ENCODE measurements at regions not wholly inside any gene's neighbourhood (a gene's known extent, or its start where the extent isn't known, plus 50 kb on each side); places are given as distances from the start of the nearest gene placed in this dataset.
"Not testable (repeated sequence)": the region's sequence is repeated elsewhere in the genome, so short reads cannot be mapped to it uniquely, and the experiment has no call there.

DNA sequence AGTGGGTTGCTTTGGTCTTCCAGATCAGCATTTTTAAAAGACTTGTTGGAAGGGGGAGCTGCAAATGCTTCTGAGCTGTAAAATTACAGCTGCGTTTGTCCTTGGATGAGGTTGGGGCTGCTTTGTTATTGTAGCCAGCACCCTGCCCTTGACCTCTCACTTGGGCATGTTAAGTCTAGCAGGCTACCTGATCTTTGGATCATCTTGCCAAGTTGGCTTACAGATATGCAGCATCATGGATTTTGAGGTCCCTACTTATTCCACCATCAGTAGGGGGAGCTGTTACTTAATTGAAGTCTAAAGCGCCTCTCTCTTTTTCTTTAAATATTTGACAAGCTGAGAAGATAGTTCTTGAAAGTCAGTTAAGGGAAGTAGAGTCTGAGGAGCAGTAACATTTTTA is 793.0 kb downstream of the MCTP2 start:
- no peak for DNase-seq

DNA sequence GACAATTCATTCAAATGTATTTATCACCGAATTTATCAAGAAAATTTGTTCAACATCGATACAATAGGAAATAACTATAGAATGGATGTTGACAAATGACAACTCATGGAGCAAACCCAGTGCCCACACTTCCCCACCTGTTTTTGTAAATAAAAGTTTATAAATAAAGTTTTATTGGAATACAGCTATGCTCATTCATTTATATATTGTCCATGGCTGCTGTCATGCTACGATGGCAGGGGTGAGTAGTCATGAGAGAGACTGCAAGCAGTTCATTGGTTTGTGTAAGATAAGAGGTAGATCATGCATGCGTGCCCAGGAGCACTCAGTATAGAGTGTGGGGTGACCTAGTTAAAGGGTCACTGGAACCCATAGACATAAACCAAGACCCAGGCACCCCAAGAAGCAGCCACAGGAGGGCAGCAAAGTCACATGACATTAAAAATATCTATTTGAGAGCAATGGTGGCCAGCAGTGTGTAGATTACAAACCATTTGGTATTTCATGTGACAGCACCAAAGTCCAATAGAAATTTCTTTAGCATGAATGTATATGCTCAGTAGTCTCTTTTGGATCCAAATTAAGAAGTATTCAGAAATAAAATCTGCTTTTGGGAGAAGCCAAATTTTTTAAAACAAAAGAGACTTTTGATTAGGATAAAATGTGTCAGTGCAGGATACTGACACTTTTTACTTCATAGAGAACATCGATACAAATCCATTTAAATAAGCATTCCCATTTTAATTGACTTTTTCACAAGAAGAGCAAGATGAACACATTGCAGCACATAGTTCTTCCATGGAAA is 794.8 kb downstream of the MCTP2 start:
- peak in 1 of 2 experiments; percentile 0 for DNase-seq

DNA sequence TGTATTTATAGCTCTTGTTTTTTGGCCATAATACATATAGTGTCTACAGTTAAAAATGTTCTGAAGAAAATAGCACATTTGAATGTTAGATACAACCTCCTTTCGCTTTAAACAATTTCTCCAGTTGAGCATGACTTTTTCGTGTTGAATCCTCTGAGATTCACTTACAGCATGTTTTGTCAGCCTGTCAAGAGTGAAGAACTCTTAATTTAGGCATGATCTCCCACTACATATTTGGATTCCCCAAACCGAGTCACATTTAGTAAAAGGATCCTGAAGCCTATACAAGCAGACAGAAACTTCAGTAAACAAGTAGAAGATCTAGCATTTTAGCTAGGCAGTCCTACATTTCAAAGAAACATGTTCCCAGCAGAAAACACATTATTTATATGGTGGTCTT is 796.6 kb downstream of the MCTP2 start:
- DNase-seq = no peak

GRCh38 chr15:95032156-95032555 is 800.8 kb downstream of the MCTP2 start:
- no peak for DNase-seq

- DNase-seq = no peak
Observed at GRCh38 chr15:95035106-95035505, 803.7 kb downstream of the MCTP2 start.

DNA sequence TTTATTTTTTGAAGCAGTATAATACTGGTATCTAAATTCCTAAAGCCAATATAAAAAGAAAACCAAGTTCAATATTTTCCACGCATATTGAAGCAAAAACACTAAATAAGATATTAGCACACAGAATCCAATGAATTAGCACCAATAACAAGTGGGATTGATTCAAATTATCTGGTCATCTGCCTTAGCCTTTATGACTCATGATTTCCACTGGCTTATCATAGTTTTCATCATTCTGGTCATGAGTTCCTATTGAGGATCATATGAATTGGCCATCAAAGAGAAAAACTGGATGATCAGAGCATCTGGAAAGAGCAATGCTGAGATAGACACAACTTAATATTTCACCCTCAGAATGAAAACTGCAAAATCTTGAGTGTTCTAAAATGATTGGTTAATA is 809.9 kb downstream of the MCTP2 start:
- DNase-seq = no peak

DNA sequence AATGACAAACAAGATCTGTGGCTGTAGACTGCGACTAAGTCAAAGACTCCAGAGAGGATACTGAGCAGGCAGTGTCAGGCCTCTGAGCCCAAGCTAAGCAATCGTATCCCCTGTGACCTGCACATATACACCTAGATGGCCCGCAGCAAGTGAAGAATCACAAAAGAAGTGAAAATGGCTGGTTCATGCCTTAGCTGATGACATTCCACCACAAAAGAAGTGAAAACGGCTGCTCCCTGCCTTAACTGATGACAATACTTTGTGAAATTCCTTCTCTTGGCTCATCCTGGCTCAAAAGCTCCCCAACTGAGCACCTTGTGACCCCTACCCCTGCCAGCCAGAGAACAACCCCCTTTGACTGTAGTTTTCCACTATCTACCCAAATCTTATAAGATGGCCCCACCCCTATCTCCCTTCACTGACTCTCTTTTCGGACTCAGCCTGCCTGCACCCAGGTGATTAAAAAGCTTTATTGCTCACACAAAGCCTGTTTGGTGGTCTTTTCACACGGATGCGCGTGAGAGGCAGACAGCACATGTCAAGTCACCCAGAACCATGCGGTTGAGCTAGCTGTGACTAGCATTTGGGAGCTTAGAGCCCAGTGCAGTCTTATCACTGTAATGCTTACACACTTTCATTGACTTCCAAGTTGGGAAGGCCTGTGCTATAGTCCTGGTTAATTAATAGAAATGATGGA is 812.0 kb downstream of the MCTP2 start:
- not testable (repeated sequence) for DNase-seq

- no peak for DNase-seq
Observed at GRCh38 chr15:95043933-95044313, 812.6 kb downstream of the MCTP2 start.

DNA sequence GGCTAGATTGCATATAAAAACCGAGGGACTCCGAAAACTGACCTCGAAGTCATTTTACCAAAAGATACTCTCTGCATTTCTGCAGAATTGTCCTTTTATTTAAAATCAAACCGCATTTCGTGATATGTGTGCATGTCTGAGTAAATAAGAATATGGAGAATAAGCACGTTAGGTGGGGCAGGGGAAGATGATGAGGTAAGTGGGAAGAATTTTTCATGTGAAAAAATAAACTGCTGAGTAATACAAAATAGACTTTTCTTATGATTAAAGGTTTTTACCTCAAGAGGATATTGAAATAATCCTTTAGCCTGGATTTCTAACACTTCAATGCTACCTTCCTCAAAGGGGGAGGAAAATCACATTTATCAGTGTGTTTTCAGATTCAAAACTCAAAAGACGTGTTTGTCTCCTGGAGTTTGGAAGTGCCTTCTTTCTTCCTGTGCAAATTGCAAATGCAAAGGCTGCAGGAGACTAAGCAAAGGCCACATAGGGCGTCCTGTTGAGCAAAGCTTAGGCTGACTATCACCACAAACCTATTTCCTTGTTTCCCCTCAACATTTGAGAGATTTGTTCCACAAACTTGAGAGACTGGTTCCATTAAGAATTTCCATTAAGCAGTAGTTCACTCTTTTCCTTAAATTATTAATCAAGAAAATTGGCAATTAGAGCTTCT is 813.5 kb downstream of the MCTP2 start:
- DNase-seq = no peak

DNA sequence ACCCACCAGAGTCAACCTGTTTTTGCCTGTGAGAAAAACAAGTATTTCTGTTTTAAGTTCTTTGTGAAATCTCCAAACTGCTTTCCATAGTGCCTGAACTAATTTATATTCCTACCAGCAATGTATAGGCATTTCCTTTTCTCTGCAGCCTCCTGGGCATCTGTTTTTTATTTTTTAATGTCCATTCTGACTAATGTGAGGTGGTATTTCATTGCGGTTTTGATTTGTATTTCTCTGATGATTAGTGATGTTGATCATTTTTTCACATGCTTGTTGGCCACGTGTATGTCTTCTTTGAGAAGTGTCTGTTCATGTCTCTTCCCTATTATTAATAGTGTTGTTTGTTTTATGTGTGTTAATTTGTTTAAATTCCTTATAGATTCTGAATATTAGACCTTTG is 820.5 kb downstream of the MCTP2 start:
- no peak for DNase-seq

DNA sequence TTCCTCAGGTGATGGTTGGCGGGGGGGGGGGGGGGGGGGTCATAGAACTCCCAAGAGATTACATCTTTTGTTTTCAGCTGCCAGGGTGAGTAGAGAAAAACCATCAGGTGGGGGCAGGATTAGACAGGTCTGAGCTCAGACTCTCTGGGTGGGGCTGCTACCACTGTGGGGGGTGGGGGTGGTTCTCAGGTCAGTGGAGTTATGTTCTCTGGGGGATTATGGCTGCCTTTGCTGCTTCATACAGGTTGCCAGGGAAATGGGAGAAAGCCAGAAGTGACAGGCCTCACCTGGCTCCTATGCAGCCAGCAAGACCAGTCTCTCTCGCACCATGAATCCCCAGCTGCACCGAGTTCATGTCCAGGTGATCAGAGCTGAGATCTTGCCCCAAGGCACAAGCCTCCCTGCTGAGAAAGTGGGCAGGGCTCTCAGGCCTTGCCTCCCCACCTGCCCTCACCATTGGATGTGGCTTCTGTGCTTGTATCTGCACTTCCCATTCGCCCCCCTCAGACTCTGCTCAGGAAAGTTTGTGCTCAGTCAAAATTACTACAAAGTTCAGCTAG is 828.1 kb downstream of the MCTP2 start:
- no peak for DNase-seq

DNA sequence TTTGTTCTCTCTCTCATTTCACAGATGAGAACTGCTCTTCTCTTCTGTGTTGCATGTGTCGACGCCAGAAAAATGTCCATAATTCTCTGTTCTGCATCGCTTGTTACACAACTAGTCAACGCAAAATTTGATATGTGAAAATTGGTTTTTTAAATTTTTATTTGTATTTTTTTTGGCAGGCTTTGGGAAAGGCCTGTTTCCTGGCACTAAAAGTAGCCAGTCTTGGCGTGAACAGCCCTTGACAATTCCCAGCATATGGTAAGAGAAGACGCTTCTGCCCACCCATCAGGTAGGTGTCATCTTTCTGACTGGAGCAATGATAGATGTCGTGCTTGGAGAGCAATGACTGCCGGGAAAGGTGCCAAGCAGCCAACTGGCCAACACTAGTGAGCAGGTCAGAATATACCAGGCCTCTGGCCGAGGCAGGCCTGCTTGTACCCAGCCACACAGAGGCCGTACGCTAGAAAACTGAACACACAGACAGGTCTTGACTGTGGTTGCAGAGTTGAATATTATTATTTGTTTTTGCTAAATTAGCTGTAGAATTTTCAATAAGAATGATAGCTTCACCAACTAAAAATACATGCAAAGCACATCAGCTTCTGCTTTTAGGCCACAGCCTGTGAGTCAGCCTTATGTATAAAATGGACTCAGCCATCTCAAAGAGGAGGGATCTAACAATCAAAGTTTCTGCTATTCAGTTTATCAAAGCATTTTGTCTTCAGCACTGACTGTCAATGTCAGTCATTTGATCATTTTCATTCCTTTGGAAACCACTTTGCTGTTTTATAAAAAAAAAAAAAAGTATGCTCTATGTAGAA is 837.5 kb downstream of the MCTP2 start:
- DNase-seq = no peak

- no peak for DNase-seq
Observed at GRCh38 chr15:95075792-95076677, 844.7 kb downstream of the MCTP2 start.

GRCh38 chr15:95076678-95076990 is 845.3 kb downstream of the MCTP2 start:
- DNase-seq = no peak

- DNase-seq = no peak
Observed at GRCh38 chr15:95078003-95078402, 846.6 kb downstream of the MCTP2 start.

- DNase-seq = not testable (repeated sequence)
Observed at GRCh38 chr15:95080228-95080627, 848.9 kb downstream of the MCTP2 start.

DNA sequence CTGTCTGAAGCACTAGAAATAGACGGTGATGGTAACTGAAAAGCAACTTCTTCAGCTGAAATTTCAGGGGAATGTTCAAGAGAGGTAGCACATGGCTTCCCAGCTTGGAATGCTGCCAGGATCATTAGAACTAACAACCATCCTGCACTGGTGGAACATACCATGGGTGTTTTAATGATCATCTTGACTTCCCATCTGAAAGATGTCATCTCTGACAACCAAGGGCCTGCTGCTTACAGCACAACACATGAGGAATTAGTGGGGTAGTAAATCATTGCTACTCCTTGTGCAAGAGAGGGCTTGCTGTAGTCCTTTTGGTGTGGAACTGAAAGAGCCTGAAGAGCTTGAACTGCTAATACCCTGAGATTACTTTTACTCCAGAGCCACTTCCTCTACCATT is 853.7 kb downstream of the MCTP2 start:
- DNase-seq = no peak

GRCh38 chr15:95086531-95087252 is 855.3 kb downstream of the MCTP2 start:
- DNase-seq = no peak

GRCh38 chr15:95087253-95087609 is 855.9 kb downstream of the MCTP2 start:
- no peak for DNase-seq

DNA sequence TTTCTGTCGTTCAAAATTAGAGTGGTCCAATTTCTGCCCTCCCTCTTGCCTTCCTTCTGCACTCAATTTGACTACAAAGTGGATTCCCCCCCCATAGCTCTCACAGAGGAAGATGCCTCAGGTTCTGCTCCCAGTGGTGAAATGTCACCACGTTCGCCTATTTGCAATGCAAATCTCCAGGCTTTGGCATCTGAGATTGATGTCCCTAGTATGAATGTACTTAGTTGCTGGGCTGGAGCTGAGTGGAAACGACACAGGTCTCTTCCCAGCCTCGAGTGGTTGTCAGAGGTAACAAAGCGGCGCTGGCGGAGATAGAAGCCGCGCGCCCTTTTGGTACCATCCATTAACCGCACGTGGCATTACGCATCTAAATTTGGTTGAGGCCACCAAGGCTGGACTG is 860.1 kb downstream of the MCTP2 start:
- no peak for DNase-seq

- DNase-seq = no peak
Observed at GRCh38 chr15:95095250-95095649, 863.9 kb downstream of the MCTP2 start.

Data from stimulated activated CD4-positive, alpha-beta T cell treated with anti-CD3 and anti-CD28 coated beads, Interleukin-4, amount 100 ng/mL, for 4 hours (primary cell).